Thyroid gland (tissue), 4 donors: ENCODE measurements at regions not wholly inside any gene's neighbourhood (a gene's known extent, or its start where the extent isn't known, plus 50 kb on each side); places are given as distances from the start of the nearest gene placed in this dataset.

Experiments
- CTCF ChIP-seq, 6 experiments: fragments of 200-600 bp in 3 of 6; fragments of 450-650 bp in 3 of 6; sonication (generic) in 3 of 6; IDR thresholded peaks; one replicate each; pipeline ENCODE4 v1.5.1; 2016 to 2019; ENCODE audit warnings: antibody characterized with exemption in 6 of 6, mild to moderate bottlenecking in 2 of 6, inconsistent platforms in 1 of 6, moderate library complexity in 1 of 6
- POLR2A ChIP-seq, 2 donors: fragments of 450-650 bp; IDR thresholded peaks; one replicate each; pipeline ENCODE4 v1.6.1; 2017; ENCODE audit warnings: antibody characterized with exemption in 2 of 2, mild to moderate bottlenecking in 2 of 2, moderate library complexity in 1 of 2

GRCh38 chr3:25041871-25042584 lies 386.0 kb upstream of the RARB start:
- TF ChIP-seq POLR2A (IDR thresholded peaks at IDR 0.05): no peak
- TF ChIP-seq CTCF (IDR thresholded peaks at IDR 0.05): no peak
